WTC11 (cell line): ENCODE measurements at regions not wholly inside any gene's neighbourhood (a gene's known extent, or its start where the extent isn't known, plus 50 kb on each side); places are given as distances from the start of the nearest gene placed in this dataset.

Source experiments
- ATAC-seq: fragments of 200-7000 bp; cut with Tn5 transposase; 2 replicates; pipeline ENCODE4 v1.10.0; 2021; ENCODE audit warnings: mild to moderate bottlenecking, moderate library complexity
- CTCF ChIA-PET: fragments of 300-600 bp; sonication (Branson Sonifier 250); formaldehyde crosslinking; loops from one replicate; lab custom pipeline; 2021; ENCODE audit warnings: antibody characterized with exemption; lab: Charles Lee
- POLR2A ChIA-PET: fragments of 350-600 bp; sonication (Branson Sonifier 250); formaldehyde crosslinking; loops from one replicate; lab custom pipeline; 2021; ENCODE audit warnings: antibody characterized with exemption; lab: Charles Lee
- DNase-seq: peaks from one replicate; pipeline ENCODE4 v3.0.0; 2021; ENCODE audit warnings: low spot score
- H3K27ac Mint-ChIP-seq: 2 replicates; pipeline ENCODE4 v1.8.0; 2021; ENCODE audit warnings: mixed read lengths
- H3K27me3 Mint-ChIP-seq: 2 replicates; pipeline ENCODE4 v1.8.0; 2021; ENCODE audit warnings: low read depth, mild to moderate bottlenecking, moderate library complexity, mixed read lengths
- H3K36me3 Mint-ChIP-seq: 2 replicates; pipeline ENCODE4 v1.8.0; 2021; ENCODE audit warnings: mixed read lengths
- H3K4me1 Mint-ChIP-seq: 2 replicates; pipeline ENCODE4 v1.8.0; 2022; ENCODE audit warnings: mixed read lengths
- H3K4me3 Mint-ChIP-seq: 2 replicates; pipeline ENCODE4 v1.8.0; 2021; ENCODE audit warnings: mild to moderate bottlenecking, moderate library complexity, mixed read lengths
- H3K9me3 Mint-ChIP-seq: 2 replicates; pipeline ENCODE4 v1.8.0; 2021; ENCODE audit warnings: mixed read lengths
- ATF6 ChIP-seq: sonication (generic); formaldehyde crosslinking; IDR thresholded peaks from 2 replicates; pipeline ENCODE4 v1.8.1; 2023; ENCODE audit warnings: mild to moderate bottlenecking, missing genetic modification reagents
- CTCF ChIP-seq: fragments of 200-600 bp; IDR thresholded peaks from 2 replicates; pipeline ENCODE4 v1.8.0; 2022; ENCODE audit warnings: antibody characterized with exemption
- ETV6 ChIP-seq: sonication (generic); formaldehyde crosslinking; IDR thresholded peaks from 2 replicates; pipeline ENCODE4 v1.8.1; 2022; ENCODE audit warnings: mild to moderate bottlenecking, missing genetic modification reagents
- HMGXB4 ChIP-seq: sonication (generic); formaldehyde crosslinking; IDR thresholded peaks from 2 replicates; pipeline ENCODE4 v1.8.1; 2023; ENCODE audit warnings: mild to moderate bottlenecking, moderate library complexity, missing genetic modification reagents
- KAT7 ChIP-seq: sonication (generic); formaldehyde crosslinking; IDR thresholded peaks from 2 replicates; pipeline ENCODE4 v1.8.1; 2023; ENCODE audit warnings: missing genetic modification reagents, mild to moderate bottlenecking, borderline replicate concordance
- MXD4 ChIP-seq: fragments of 250-450 bp; sonication (Bioruptor Pico); IDR thresholded peaks from 2 replicates; pipeline ENCODE4 v1.8.0; 2021; ENCODE audit warnings: mild to moderate bottlenecking, moderate library complexity, borderline replicate concordance
- PRRX2 ChIP-seq: fragments of 250-450 bp; sonication (Bioruptor Pico); IDR thresholded peaks from 2 replicates; pipeline ENCODE4 v1.8.0; 2021; ENCODE audit warnings: mild to moderate bottlenecking
- ZNF138 ChIP-seq: sonication (generic); formaldehyde crosslinking; conservative IDR thresholded peaks from 2 replicates; pipeline ENCODE4 v1.8.1; 2022; ENCODE audit warnings: mild to moderate bottlenecking, moderate library complexity, missing genetic modification reagents
- ZNF281 ChIP-seq: sonication (generic); formaldehyde crosslinking; IDR thresholded peaks from 2 replicates; pipeline ENCODE4 v1.8.0; 2023; ENCODE audit warnings: mild to moderate bottlenecking, missing genetic modification reagents
- ZSCAN18 ChIP-seq: fragments of 250-450 bp; sonication (Bioruptor Pico); IDR thresholded peaks from 2 replicates; pipeline ENCODE4 v2.1.2; 2022; ENCODE audit warnings: mild to moderate bottlenecking, moderate library complexity
- TF ChIP-seq, protein P1 (sequence below): sonication (generic); formaldehyde crosslinking; IDR thresholded peaks from 2 replicates; pipeline ENCODE4 v1.8.0; 2022; ENCODE audit warnings: mild to moderate bottlenecking, missing genetic modification reagents
- TF ChIP-seq, protein P2 (sequence below): sonication (generic); formaldehyde crosslinking; IDR thresholded peaks from 2 replicates; pipeline ENCODE4 v1.8.1; 2022; ENCODE audit warnings: low read depth, missing genetic modification reagents, borderline replicate concordance
- TF ChIP-seq, protein P3 (sequence below): sonication (generic); formaldehyde crosslinking; IDR thresholded peaks from 2 replicates; pipeline ENCODE4 v1.8.0; 2023; ENCODE audit warnings: missing genetic modification reagents
- TF ChIP-seq, protein P4 (sequence below): sonication (generic); formaldehyde crosslinking; IDR thresholded peaks from 2 replicates; pipeline ENCODE4 v1.8.1; 2023; ENCODE audit warnings: mild to moderate bottlenecking, missing genetic modification reagents, borderline replicate concordance

- TF ChIP-seq CTCF (no peak), ETV6 (no peak), ZNF138 (CRISPR knock-in tag) (no peak), KAT7 (CRISPR knock-in tag) (no peak), MXD4 (CRISPR knock-in tag) (no peak), ZNF281 (no peak)
- TF ChIP-seq, protein P1, sequence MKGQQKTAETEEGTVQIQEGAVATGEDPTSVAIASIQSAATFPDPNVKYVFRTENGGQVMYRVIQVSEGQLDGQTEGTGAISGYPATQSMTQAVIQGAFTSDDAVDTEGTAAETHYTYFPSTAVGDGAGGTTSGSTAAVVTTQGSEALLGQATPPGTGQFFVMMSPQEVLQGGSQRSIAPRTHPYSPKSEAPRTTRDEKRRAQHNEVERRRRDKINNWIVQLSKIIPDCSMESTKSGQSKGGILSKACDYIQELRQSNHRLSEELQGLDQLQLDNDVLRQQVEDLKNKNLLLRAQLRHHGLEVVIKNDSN (CRISPR knock-in tag), result no peak
Observed at GRCh38 chr10:21401196-21401595, 124.3 kb downstream of the SKIDA1 start (continued).

GRCh38 chr10:21399392-21400035 lies 126.0 kb downstream of the SKIDA1 start:
- ATAC-seq (no peak), DNase-seq (no peak)
- H3K4me1 Mint-ChIP-seq, result peaks cover 25% of the 10 kb centered on the region
- H3K27ac Mint-ChIP-seq, result no peak overlapping the region
- ChIA-PET CTCF (interaction anchor here (0.7 kb wide), 1 partner anchor 120 kb away, joined by 4 read pairs; no protein-coding TSS in a partner anchor), POLR2A (no interaction called here)
- peaks cover 19% of the 10 kb centered on the region for H3K9me3 Mint-ChIP-seq
- H3K27me3 Mint-ChIP-seq, result peaks cover 1% of the 10 kb centered on the region
- peaks cover 20% of the 10 kb centered on the region for H3K36me3 Mint-ChIP-seq
- H3K4me3 Mint-ChIP-seq, result no peak overlapping the region
- TF ChIP-seq ATF6 (CRISPR knock-in tag) (no peak), MXD4 (CRISPR knock-in tag) (no peak), HMGXB4 (CRISPR knock-in tag) (no peak), PRRX2 (CRISPR knock-in tag) (no peak), ZNF281 (no peak), ZSCAN18 (CRISPR knock-in tag) (no peak)
- TF ChIP-seq, protein P2, sequence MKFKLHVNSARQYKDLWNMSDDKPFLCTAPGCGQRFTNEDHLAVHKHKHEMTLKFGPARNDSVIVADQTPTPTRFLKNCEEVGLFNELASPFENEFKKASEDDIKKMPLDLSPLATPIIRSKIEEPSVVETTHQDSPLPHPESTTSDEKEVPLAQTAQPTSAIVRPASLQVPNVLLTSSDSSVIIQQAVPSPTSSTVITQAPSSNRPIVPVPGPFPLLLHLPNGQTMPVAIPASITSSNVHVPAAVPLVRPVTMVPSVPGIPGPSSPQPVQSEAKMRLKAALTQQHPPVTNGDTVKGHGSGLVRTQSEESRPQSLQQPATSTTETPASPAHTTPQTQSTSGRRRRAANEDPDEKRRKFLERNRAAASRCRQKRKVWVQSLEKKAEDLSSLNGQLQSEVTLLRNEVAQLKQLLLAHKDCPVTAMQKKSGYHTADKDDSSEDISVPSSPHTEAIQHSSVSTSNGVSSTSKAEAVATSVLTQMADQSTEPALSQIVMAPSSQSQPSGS, result no peak
- TF ChIP-seq, protein P3, sequence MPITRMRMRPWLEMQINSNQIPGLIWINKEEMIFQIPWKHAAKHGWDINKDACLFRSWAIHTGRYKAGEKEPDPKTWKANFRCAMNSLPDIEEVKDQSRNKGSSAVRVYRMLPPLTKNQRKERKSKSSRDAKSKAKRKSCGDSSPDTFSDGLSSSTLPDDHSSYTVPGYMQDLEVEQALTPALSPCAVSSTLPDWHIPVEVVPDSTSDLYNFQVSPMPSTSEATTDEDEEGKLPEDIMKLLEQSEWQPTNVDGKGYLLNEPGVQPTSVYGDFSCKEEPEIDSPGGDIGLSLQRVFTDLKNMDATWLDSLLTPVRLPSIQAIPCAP, result no peak
- TF ChIP-seq, protein P4, sequence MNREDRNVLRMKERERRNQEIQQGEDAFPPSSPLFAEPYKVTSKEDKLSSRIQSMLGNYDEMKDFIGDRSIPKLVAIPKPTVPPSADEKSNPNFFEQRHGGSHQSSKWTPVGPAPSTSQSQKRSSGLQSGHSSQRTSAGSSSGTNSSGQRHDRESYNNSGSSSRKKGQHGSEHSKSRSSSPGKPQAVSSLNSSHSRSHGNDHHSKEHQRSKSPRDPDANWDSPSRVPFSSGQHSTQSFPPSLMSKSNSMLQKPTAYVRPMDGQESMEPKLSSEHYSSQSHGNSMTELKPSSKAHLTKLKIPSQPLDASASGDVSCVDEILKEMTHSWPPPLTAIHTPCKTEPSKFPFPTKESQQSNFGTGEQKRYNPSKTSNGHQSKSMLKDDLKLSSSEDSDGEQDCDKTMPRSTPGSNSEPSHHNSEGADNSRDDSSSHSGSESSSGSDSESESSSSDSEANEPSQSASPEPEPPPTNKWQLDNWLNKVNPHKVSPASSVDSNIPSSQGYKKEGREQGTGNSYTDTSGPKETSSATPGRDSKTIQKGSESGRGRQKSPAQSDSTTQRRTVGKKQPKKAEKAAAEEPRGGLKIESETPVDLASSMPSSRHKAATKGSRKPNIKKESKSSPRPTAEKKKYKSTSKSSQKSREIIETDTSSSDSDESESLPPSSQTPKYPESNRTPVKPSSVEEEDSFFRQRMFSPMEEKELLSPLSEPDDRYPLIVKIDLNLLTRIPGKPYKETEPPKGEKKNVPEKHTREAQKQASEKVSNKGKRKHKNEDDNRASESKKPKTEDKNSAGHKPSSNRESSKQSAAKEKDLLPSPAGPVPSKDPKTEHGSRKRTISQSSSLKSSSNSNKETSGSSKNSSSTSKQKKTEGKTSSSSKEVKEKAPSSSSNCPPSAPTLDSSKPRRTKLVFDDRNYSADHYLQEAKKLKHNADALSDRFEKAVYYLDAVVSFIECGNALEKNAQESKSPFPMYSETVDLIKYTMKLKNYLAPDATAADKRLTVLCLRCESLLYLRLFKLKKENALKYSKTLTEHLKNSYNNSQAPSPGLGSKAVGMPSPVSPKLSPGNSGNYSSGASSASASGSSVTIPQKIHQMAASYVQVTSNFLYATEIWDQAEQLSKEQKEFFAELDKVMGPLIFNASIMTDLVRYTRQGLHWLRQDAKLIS (CRISPR knock-in tag), result no peak
